T-helper 1 cell (primary cell): ENCODE measurements at regions not wholly inside any gene's neighbourhood (a gene's known extent, or its start where the extent isn't known, plus 50 kb on each side); places are given as distances from the start of the nearest gene placed in this dataset.

Source experiments
- DNase-seq, 5 donors: peaks; one replicate each; pipeline ENCODE4 v3.0.0-alpha.2; 2012 to 2020

- peak in 1 of 5 donors; percentile 19 for DNase-seq
Observed at GRCh38 chr7:34277016-34277802, 371.9 kb downstream of the BMPER start.

- DNase-seq, result no peak
Observed at GRCh38 chr7:34277803-34278199, 372.5 kb downstream of the BMPER start.

DNA sequence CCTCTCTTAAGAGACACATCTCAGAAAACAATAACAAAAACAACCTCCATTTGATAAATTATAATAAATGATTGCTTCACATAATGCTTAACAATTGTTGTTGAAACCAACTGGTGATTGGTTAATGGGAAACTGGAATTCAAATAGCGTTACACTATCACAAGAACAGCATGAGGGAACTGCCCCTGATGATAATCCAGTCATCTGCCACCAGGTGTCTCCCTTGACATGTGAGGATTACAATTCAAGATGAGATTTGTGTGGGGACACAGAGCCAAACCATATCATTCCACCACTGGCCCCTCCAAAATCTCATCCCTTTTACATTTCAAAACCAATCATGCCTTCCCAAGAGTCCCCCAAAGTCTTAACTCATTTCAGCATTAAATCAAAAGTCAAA, 375.9 kb downstream of the BMPER start:
- DNase-seq, result no peak

DNA sequence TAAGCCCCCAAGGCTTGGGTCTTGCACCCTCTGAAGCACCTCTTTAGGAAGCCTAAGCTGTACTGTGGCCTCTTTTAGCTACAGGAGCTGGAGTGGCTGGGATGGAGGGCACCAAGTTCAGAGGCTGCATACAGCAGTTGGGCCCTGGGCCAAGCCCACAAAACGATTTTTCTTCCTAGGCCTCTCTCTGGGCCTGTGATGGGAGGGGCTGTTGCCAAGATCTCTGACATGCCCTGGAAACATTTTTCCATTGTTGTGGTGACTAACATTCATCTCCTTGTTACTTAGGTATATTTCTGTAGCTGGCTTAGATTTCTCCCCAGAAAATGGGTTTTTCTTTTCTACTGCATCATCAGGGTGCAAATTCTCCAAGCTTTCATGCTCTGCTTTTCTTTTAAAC, 375.7 kb upstream of the NPSR1 start:
- no peak for DNase-seq

- no peak for DNase-seq
Observed at GRCh38 chr7:34296663-34297062, 361.4 kb upstream of the NPSR1 start.

GRCh38 chr7:34298492-34299013, 359.5 kb upstream of the NPSR1 start:
- DNase-seq, result no peak

DNA sequence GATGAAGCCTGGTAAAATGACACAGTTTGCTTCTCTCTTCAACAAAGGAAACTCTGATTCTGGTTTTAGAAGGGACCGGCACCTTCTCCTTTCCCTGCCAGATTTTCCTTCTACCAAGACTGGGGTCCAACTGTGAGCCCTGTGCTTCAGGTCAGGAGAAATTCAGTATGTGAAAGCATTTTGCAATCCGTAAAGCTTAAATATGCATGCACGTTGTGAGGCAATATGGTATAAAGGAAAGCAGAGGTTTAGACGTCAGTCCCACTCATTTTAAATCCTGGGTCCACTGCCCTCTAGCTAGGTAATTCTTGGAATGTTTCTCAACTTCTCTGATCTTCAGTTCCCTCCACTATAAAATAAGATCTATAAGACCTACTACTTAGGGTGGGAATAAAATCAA, 359.0 kb upstream of the NPSR1 start:
- DNase-seq, result no peak

DNA sequence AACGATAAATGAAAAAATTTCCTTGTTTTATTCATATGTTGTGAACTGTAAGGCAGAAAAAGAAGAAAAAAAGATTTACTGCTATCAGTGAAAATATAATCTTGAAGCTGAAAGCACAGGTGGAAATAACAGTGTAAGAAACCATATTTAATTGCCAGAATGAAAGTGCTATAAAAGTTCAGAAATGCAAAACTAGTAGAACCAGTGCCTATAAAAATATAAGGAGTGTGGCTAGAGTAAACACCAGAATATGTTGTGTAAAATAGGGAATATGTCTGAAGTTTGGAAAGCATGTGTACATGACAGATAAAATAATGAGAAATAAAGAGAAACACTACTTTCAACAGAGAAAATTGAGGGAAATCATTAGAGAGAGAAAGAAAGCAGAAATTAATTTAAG, 350.5 kb upstream of the NPSR1 start:
- DNase-seq, result no peak

DNA sequence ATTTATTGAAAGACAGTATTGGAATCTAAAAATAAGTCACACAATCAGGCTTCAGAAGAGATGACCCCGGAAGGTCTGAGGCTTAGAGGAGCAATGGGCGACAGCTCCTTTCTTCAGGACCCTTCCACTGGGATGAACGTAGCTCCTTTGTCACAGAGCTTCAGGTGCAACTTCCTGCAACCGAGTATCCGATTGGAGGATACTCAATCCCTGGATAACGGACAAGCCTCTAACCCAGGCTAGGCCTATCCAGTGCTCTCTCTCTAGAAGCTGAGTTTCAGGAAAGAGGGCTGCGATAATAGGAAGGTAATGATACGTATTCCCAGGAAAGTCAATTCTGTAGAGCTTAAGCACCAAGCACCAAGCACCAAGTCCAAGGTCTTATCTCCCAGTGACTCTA, 349.4 kb upstream of the NPSR1 start:
- DNase-seq, result no peak

DNA sequence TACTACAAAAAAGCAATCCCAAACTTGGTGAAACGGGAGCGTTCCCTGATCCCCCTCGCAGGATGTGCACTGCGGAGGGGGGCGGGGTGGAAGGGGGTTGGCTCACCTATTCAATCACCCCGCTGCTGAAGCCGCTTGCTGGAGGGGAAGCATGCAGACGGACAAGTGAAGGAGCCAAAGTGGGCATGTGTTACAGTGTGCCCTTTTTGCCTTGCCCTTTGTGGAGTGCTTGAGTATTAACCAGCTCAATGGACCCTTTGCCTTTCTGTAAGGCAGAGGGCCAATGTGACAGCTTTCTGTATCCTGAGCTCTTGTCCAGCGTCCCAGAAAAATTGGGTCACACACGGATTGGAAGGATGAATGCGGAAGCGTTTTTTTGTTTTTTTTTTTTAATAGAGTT, 348.9 kb upstream of the NPSR1 start:
- no peak for DNase-seq

DNA sequence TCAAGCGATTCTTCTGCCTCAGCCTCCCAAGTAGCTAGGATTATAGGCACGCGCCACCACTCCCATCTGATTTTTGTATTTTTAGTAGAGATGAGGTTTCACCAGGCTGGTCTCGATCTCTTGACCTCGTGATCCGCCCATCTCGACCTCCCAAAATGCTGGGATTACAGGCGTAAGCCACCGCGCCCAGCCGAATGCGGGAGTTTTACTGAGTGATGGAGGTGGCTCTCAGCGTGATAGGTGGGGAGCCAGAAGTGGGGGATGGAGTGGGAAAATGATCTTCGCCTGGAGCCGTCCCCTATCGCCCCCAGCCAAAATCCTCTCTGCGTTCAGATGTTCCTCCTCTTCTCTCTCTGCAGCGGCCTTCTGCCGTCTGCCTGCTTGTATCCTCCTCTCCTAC, 348.4 kb upstream of the NPSR1 start:
- no peak for DNase-seq

GRCh38 chr7:34311591-34311990, 346.4 kb upstream of the NPSR1 start:
- no peak for DNase-seq

GRCh38 chr7:34312624-34313023, 345.4 kb upstream of the NPSR1 start:
- DNase-seq, result no peak

DNA sequence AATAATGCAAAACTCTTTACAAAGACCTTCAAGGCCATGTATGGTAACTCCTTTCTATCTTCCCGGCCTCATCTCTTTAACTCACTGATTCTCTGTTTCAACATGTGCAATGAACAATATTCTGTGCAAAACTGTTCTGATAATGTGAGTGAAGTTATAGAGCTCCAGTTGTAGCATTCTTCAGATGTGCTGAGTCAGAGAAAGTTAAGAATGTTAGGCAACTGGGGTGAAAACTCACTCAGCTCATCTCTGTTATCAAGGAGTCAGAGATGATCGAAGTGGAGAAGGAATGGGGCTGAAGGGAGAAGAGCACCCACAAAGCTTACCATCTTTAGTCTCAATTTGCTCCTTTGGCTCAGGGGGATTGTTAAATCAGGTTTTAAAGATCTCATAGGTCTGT, 344.7 kb upstream of the NPSR1 start:
- no peak for DNase-seq

DNA sequence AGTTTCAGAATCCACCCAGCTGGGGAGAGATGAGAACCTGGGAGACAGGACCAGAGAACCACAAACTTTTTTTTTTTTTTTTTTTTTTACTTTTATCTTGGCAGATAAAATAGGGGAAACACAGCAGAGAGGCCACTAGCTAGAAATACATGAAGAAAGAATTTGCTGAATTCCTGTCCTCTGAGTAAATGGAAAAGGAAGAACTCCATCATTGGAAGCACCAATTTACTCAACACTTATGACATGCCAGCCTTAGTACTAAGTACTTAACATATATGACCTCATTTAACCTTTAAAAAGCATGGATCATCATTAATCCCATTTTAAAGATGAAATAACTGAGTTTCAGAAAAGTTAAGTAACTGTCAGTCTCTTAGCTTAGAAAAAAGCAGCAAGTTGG, 343.0 kb upstream of the NPSR1 start:
- DNase-seq, result no peak

DNA sequence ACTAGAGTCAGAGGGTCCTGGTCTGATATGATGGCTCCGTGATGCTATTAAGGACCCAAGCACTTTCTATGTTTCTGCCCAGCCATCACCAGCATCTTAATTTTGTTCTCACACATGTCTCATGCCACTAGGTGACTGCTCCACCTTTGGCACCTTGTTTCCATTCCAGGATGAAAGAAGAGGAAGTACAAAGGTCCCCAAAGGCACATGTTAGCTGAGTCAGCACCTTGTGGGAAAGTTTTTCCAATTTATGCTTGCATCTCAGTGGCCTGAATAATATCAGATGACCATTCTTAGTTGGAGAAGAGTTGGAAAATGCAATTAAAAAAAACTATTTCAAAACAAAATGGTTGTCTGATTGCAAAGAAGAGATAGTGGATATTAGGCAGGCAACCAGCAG, 341.0 kb upstream of the NPSR1 start:
- DNase-seq, result no peak

DNA sequence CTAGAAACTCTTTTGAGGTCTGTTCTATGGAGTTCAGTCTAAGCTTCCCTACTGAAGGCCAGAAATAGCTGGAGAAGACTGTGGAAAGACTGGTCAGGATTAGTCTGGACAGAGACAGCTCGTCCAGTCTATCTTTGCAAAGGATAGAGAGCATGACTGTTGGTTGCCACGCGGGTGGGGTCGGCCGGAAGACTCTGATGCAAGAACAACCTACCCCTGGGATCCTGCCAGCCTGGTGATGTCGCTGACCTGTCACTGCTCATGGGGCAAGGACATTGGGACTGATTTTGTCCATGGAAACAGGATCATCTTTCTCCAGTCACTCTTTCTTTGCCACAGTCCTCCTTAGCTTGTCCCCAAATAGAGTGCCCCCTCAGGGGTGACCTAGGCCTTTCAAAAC, 337.6 kb upstream of the NPSR1 start:
- no peak for DNase-seq

DNA sequence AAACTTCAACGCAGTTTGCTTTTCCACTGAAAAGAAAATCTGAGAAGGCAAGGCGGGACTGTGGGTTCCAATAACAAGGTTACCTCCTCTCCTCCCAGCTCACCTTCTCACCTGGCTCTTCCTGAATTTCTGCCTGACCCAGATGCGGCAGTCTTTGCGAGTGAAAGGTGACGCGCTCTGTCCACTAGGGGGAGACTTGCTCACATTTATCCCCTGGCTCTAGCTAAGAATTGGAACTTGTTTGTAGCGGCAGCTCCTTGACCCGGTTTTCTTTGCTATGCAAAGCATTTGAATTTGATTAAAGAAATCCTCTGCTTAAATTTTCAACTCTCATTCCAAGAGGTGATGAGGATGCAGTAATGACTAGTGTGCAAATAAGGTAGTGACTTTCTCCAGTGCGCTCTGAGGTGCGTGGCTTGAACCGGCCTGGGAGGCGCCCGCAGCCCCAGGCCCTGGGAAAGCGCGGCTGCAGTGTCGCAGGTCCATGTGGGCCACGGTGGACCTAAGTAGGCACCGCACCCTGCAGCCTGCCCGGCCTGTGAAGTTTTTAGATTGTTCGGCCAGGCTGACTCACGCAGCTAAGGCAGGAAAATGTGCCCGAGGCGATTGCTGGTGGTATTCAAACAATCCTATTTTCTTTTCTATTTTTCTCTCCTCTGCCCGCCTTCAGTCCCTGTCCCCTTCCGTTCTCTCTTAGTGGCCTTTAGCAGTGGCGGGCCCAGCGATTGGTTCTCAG, 336.9 kb upstream of the NPSR1 start:
- peak in 2 of 5 donors; percentile 13 to 26 for DNase-seq

DNA sequence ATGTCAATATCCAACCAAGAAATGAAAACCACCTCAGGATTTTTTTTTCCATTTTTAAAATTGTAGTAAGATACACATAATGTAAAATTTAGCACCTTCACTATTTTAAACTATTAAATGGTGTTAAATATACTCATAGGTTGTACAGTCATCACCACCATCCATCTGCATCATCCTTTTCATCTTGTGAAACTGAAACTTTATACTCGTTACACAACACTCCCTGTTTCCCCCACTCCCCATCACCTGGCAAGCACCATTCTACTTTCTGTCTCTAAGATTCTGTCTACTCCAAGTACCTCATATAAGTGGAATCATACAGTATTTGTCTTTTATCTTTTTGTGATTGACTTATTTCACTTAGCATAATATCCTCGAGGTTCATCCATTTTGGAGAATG, 335.2 kb upstream of the NPSR1 start:
- no peak for DNase-seq

DNA sequence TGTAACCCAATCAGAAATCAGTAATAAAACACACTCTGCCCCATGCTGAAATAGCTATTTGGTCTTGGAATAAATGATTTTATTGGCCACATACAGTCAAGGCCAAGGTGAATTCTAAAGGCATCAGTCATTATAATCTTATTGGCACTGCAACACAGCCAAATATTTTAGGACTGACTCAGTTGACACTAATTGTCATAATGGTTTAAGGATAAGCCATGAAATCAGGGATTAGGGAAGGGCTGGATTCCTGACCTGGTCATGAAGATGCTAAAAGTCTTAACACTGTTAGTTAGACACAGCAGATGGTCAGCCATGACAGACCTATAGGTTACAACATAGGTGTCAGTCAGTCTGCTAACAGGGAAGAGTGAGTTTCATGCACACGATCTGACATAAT, 330.3 kb upstream of the NPSR1 start:
- no peak for DNase-seq

DNA sequence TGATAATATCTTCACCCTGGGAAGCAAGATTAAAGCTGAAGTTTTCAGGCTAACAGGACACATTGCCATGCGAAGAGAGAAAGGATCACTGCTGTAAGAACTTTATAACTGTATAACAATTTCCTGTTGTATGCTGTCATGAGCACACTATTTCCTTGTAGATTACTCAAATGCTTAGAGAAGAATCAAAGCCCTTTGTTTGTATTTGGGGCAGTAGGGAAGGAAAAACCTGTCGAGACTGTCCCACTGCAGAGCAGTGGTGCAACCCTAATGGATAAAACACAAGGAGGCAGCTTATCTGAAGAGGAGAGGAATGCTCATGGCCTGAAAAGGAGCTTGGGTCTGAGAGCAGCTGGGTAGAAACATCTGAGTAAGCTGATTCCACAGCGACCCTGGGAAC, 327.7 kb upstream of the NPSR1 start:
- no peak for DNase-seq

- no peak for DNase-seq
Observed at GRCh38 chr7:34331102-34331501, 326.9 kb upstream of the NPSR1 start.

- no peak for DNase-seq
Observed at GRCh38 chr7:34332006-34332405, 326.0 kb upstream of the NPSR1 start.

- DNase-seq, result no peak
Observed at GRCh38 chr7:34333184-34333583, 324.8 kb upstream of the NPSR1 start.
